NT2/D1 (cell line): ENCODE measurements at regions not wholly inside any gene's neighbourhood (a gene's known extent, or its start where the extent isn't known, plus 50 kb on each side); places are given as distances from the start of the nearest gene placed in this dataset.

ENCODE experiments used
- SUZ12 ChIP-seq: IDR thresholded peaks from 2 replicates; pipeline ENCODE4 v1.6.1; 2011; ENCODE audit not compliant: insufficient read length, insufficient read depth; ENCODE audit errors: extremely low read depth
- YY1 ChIP-seq: IDR thresholded peaks from 2 replicates; pipeline ENCODE4 v1.6.1; 2011; ENCODE audit not compliant: insufficient read length, insufficient read depth
- ZNF274 ChIP-seq: IDR thresholded peaks from 2 replicates; pipeline ENCODE4 v1.6.1; 2011; ENCODE audit warnings: mild to moderate bottlenecking, low read depth, low read length

DNA sequence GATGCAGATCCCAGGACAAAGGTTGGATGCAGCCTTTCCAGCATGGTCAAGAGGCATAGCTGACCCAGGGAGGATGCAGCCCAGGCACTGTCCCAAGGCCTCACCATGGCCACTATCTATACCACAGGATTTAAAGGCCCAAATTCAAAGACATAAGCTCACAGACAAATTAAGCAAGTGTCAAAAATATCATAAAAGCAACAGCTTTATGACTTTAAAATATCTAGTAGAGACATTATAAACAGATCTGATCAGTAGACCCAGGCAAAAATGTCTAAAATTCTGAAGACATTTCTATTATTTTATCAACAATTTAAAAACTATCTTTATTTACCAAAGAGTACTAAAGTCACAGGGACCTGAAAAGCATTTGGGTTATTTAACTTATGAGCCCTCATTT lies 373.5 kb downstream of the CDC5L start:
- TF ChIP-seq ZNF274 = no peak
- no peak for TF ChIP-seq SUZ12
- no peak for TF ChIP-seq YY1
